Hematopoietic multipotent progenitor cell treated with erythropoietin and hydrocortisone succinate and interleukin-3 and kit ligand, for 8 days (in vitro differentiated cells): ENCODE measurements at regions not wholly inside any gene's neighbourhood (a gene's known extent, or its start where the extent isn't known, plus 50 kb on each side); places are given as distances from the start of the nearest gene placed in this dataset.
A peak's percentile ranks its signal among the peaks of the same experiment; 100 is the strongest.

Experiments
- DNase-seq: peaks from one replicate; pipeline ENCODE4 v3.0.0-alpha.2; 2015

GRCh38 chr2:108067820-108068405 lies 81.6 kb downstream of the SLC5A7 start:
- DNase-seq, result no peak

GRCh38 chr2:108069515-108070310 lies 83.4 kb downstream of the SLC5A7 start:
- no peak for DNase-seq

GRCh38 chr2:108073415-108074072 lies 87.2 kb downstream of the SLC5A7 start:
- no peak for DNase-seq

GRCh38 chr2:108074150-108074549 lies 87.8 kb downstream of the SLC5A7 start:
- DNase-seq, result no peak

GRCh38 chr2:108074946-108075345 lies 88.6 kb downstream of the SLC5A7 start:
- no peak for DNase-seq

GRCh38 chr2:108076527-108076926 lies 90.2 kb downstream of the SLC5A7 start:
- DNase-seq, result no peak

GRCh38 chr2:108079736-108080135 lies 93.4 kb downstream of the SLC5A7 start:
- no peak for DNase-seq

- no peak for DNase-seq
These were observed 93.9 kb downstream of the SLC5A7 start for GRCh38 chr2:108080177-108080576.

- no peak for DNase-seq
These were observed 96.7 kb downstream of the SLC5A7 start for GRCh38 chr2:108082978-108083377.

GRCh38 chr2:108084311-108084710 lies 98.0 kb downstream of the SLC5A7 start:
- DNase-seq, result no peak

GRCh38 chr2:108092886-108093285 lies 106.6 kb downstream of the SLC5A7 start:
- DNase-seq, result no peak

GRCh38 chr2:108101481-108101880 lies 115.2 kb downstream of the SLC5A7 start:
- DNase-seq, result no peak

- no peak for DNase-seq
These were observed 120.4 kb downstream of the SLC5A7 start for GRCh38 chr2:108106731-108107130.

- DNase-seq, result no peak
These were observed 125.6 kb downstream of the SLC5A7 start for GRCh38 chr2:108111936-108112335.

GRCh38 chr2:108115868-108116267 lies 123.9 kb upstream of the SULT1C3 start:
- DNase-seq, result no peak

GRCh38 chr2:108118996-108119395 lies 120.8 kb upstream of the SULT1C3 start:
- no peak for DNase-seq

GRCh38 chr2:108119492-108119891 lies 120.3 kb upstream of the SULT1C3 start:
- DNase-seq, result no peak

GRCh38 chr2:108124736-108125495 lies 114.9 kb upstream of the SULT1C3 start:
- no peak for DNase-seq

- DNase-seq, result no peak
These were observed 114.2 kb upstream of the SULT1C3 start for GRCh38 chr2:108125581-108125980.

- no peak for DNase-seq
These were observed 111.5 kb upstream of the SULT1C3 start for GRCh38 chr2:108128249-108128648.

GRCh38 chr2:108129636-108130035 lies 110.1 kb upstream of the SULT1C3 start:
- DNase-seq, result no peak

- DNase-seq, result no peak
These were observed 106.3 kb upstream of the SULT1C3 start for GRCh38 chr2:108133457-108133856.

- DNase-seq, result peak; percentile 31
These were observed 100.2 kb upstream of the SULT1C3 start for GRCh38 chr2:108139521-108139920.
